Neuron (in vitro differentiated cells): ENCODE measurements at regions not wholly inside any gene's neighbourhood (a gene's known extent, or its start where the extent isn't known, plus 50 kb on each side); places are given as distances from the start of the nearest gene placed in this dataset.

Experiments
- H2AFZ ChIP-seq: one replicate; pipeline ENCODE4 v1.6.1; 2013; ENCODE audit warnings: low read depth, mild to moderate bottlenecking, inconsistent platforms, low read length, moderate library complexity
- H3K27me3 ChIP-seq: one replicate; pipeline ENCODE4 v1.6.1; 2013; ENCODE audit warnings: low read length; ENCODE audit not compliant: insufficient read depth
- H3K36me3 ChIP-seq: one replicate; pipeline ENCODE4 v1.6.1; 2013; ENCODE audit warnings: low read length; ENCODE audit not compliant: insufficient read depth
- H3K4me1 ChIP-seq: one replicate; pipeline ENCODE4 v1.6.1; 2013; ENCODE audit warnings: low read length; ENCODE audit not compliant: insufficient read depth
- H3K4me3 ChIP-seq: 2 replicates; pipeline ENCODE4 v1.5.1; 2013; ENCODE audit warnings: mild to moderate bottlenecking, low read length, moderate library complexity
- H3K9me3 ChIP-seq: one replicate; pipeline ENCODE4 v1.6.1; 2013; ENCODE audit warnings: low read length

DNA sequence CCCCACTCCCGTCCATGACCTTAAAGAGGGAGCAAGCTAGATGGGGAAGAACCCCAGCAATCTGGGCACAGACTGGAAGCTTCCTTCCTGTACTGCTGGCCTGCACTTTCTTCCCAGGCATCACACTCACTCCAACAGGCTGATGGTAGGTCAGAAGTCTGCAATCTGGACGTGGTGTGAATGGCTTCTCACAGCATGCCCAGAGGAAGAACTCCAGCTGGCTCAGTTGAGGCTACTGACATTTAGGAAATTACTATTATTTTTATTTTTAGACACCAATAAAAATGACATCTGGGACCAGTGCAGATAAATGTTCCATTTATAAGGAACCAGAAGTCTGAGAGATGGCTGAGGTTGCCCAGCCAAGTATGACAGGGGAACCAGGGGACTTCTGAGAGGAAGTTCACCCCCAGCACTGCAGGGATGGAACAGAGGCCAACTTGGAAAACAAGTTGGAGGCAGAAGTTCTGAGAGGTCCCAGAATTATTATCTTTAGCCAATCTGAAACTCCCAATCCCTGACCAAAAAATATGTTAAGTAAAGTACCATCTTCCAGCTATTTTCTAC is 163.8 kb upstream of the CTNNB1 start:
- H3K27me3 ChIP-seq: no peaks in the 10 kb centered on the region
- no peak overlapping the region for H2AFZ ChIP-seq
- H3K9me3 ChIP-seq: no peaks in the 10 kb centered on the region
- no peaks in the 10 kb centered on the region for H3K4me1 ChIP-seq
- H3K4me3 ChIP-seq: no peak overlapping the region
- no peaks in the 10 kb centered on the region for H3K36me3 ChIP-seq

DNA sequence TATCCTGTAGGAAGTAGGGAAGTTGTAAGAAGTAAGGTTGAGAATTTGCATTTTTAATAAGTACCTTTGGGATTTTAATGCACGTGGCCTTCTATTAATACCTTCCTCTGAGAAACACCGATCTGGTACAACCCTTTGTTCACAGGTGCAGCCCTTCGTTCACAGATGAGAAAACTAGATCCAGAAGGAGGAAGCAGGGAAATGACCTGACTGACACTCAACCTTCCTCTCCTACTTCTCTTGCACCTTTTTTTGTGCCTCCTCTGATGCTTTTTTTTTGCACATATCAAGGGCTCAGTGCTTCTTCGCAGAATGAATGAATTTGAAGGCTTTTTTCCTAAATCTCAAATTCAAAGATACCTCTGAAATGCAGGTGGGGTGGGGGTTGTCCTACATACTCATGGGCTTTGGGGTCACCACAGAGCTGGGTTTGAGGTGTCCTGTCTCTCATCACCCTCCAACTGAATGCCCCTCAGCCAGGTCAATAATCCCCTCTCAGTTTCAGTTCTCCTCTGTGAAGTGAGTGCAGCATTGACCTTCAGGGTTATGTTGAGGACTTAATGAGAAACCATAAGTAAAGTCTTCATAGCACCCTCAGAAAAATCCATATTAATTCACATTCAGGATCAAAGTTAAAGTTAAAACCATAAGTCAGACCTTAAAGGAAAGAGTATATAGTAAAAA is 161.5 kb upstream of the CTNNB1 start:
- no peaks in the 10 kb centered on the region for H3K36me3 ChIP-seq

DNA sequence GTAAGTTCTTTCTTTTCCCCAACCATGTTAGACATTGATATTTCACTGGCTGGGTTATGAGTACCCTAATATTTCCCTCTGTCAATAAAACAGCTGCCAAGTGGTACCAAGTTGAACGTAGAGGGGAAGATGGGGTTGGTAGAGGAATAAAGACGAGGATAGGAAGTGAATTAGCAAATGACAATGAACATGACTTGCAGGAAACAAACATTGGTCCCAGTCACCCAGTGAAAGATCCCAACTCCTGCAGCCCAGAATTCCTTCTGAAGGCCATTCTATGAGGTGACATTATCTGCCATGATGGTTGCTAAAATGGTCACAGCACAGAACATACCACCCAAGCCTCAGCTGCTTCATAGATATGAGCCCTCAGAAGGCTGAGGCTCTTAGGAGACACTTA is 159.0 kb upstream of the CTNNB1 start:
- Histone ChIP-seq H3K4me3 (no peak overlapping the region), H3K4me1 (no peaks in the 10 kb centered on the region), H3K27me3 (no peaks in the 10 kb centered on the region), H3K36me3 (no peaks in the 10 kb centered on the region), H2AFZ (no peak overlapping the region), H3K9me3 (no peaks in the 10 kb centered on the region)

More for the DNA sequence above, 161.5 kb upstream of the CTNNB1 start:
- Histone ChIP-seq H3K4me3 (no peak overlapping the region), H2AFZ (no peak overlapping the region), H3K27me3 (no peaks in the 10 kb centered on the region), H3K9me3 (no peaks in the 10 kb centered on the region), H3K4me1 (no peaks in the 10 kb centered on the region)

DNA sequence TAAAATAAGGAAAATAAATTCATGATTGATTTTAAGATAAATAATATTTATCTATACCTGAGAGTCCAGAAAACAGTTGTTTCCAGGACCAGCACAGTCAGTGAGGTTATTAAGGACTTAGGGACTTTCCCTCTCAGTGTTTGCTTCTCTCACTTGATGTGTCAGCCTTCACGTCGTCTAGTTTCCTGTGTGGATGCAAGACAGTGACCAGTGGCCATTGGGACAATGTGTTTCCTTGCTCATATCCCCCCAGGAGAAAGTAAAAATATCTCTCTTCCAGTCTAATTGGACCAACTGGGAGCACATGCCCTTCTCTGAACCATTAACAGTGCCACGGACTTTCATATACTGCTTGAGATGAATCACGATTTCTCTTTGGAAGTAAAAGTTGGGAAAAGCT is 157.8 kb upstream of the CTNNB1 start:
- Histone ChIP-seq H3K36me3 (no peaks in the 10 kb centered on the region), H3K27me3 (no peaks in the 10 kb centered on the region), H3K4me1 (no peaks in the 10 kb centered on the region), H3K9me3 (no peaks in the 10 kb centered on the region), H2AFZ (no peak overlapping the region), H3K4me3 (no peak overlapping the region)

DNA sequence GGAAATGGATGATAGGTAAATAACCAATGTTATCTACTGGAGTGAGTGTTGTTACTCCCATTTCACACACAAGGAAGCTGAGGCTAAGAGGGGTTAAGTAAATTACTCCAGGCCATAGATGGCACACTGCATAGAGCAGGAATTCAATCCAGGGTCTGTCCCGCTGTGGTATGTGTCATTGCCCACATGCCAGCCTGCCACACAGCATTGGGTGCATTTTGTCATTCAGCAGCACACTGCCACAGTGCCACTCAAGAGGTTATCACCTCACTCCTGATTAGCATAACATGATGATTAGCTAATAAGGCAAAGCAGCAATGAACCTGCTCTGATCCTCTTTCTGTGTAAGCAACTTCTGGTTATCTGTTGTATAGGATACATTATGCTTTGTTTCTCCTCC is 157.4 kb upstream of the CTNNB1 start:
- Histone ChIP-seq H3K27me3 (no peaks in the 10 kb centered on the region), H3K4me1 (no peaks in the 10 kb centered on the region), H3K9me3 (no peaks in the 10 kb centered on the region), H3K36me3 (no peaks in the 10 kb centered on the region), H3K4me3 (no peak overlapping the region), H2AFZ (no peak overlapping the region)

DNA sequence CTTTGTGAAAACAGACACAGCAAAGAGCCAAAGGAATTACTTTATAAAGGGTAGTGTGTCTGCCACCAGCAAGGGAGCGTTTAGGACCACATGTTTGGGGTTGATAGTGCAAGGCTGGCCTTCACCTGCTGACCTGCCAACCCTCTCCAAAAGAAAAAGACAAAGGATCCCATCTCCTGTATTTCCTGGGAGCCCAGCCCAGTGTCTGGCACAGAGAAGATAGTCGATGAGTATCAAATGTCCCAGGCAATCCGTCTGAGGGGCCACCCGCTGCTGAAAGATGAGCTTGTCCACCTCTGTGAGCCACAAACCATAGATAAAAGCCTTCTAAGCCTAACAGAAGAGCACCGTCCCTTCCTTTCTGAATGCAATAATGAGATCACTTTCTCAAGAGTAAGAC is 154.8 kb upstream of the CTNNB1 start:
- no peaks in the 10 kb centered on the region for H3K36me3 ChIP-seq
- no peak overlapping the region for H2AFZ ChIP-seq
- no peak overlapping the region for H3K4me3 ChIP-seq
- no peaks in the 10 kb centered on the region for H3K9me3 ChIP-seq
- no peaks in the 10 kb centered on the region for H3K27me3 ChIP-seq
- H3K4me1 ChIP-seq: no peaks in the 10 kb centered on the region

DNA sequence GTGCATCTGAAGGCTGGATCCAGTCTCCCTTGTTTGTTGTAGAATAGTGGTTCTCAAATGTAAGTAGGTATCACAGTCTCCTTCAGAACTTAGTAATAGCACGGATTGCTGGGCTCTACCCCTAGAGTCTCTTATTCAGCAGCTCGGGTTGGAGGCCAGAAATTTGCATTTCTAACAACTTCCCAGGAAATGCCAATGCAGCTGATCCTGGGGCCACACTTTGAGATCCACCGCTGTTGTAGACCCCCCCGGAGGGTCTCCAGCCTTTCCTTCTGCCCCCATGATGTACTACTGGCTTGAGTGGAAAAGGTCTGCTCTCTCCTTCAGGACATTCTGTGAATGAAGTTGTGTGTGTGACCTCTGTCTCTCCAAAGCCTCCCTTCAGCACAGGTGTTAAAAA is 153.8 kb upstream of the CTNNB1 start:
- H3K27me3 ChIP-seq: no peaks in the 10 kb centered on the region
- no peaks in the 10 kb centered on the region for H3K4me1 ChIP-seq
- no peaks in the 10 kb centered on the region for H3K9me3 ChIP-seq
- no peak overlapping the region for H2AFZ ChIP-seq
- H3K4me3 ChIP-seq: no peak overlapping the region
- no peaks in the 10 kb centered on the region for H3K36me3 ChIP-seq

DNA sequence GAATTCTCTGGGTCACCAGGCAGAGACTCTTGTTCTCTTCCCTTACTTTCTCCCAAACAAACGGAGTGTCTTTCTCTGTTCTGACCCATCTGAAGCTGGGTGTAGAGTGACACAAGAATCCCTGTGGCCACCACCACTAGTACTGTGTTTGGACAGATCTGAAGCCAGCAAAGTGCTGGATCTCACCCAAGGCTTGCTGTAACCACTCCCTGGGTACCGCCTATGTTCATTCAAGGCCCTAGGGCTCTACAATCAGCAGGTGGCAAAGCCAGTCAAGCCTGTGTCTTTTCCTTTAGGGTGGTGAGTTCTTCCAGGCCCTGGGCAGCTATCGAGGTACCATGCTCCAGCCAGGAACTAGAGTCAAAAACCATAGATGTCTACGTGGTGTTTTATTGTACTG is 149.2 kb upstream of the CTNNB1 start:
- no peaks in the 10 kb centered on the region for H3K9me3 ChIP-seq
- H3K4me1 ChIP-seq: no peaks in the 10 kb centered on the region
- H2AFZ ChIP-seq: no peak overlapping the region

DNA sequence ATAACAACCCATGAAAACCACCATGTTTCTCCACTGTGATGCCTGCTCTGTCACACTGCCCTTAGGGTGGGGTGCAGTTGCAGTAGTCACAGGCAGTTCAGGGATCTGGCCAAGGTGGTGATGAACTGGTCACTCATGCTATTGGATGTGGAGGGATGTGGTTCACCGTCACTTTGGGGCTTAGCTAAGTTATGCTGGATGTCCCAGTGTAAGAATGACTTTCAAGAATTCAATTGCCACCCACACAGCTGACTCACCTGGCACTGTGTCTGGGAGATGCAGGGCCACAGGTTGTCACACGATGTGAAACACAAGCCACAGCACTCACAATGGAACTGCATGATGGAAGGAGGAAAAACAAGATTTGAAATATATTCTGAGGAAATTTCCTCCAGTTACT is 146.1 kb upstream of the CTNNB1 start:
- Histone ChIP-seq H3K4me1 (no peaks in the 10 kb centered on the region), H3K4me3 (no peak overlapping the region), H3K36me3 (no peaks in the 10 kb centered on the region), H3K9me3 (no peaks in the 10 kb centered on the region), H3K27me3 (no peaks in the 10 kb centered on the region), H2AFZ (no peak overlapping the region)

More for the DNA sequence above, 149.2 kb upstream of the CTNNB1 start:
- Histone ChIP-seq H3K4me3 (no peak overlapping the region), H3K27me3 (no peaks in the 10 kb centered on the region), H3K36me3 (no peaks in the 10 kb centered on the region)

DNA sequence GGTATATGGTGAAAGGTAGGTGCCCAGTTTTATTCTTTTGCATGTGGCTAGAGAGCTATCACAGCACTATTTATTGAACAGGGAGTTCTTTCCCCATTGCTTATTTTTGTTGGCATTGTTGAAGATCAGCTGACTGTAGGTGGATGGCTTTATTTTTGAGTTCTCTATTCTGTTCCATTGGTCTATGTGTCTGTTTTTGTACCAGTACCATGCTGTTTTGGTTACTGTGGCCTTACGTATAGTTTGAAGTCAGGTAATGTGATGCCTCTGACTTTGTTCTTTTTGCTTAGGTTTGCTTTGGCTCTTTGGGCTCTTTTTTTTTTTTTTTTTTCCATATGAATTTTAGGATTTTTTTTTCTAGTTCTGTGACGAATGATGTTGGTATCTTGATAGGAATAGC is 139.2 kb upstream of the CTNNB1 start:
- no peaks in the 10 kb centered on the region for H3K36me3 ChIP-seq
- H3K4me1 ChIP-seq: no peaks in the 10 kb centered on the region
- no peaks in the 10 kb centered on the region for H3K27me3 ChIP-seq
- H3K4me3 ChIP-seq: no peak overlapping the region
- no peaks in the 10 kb centered on the region for H3K9me3 ChIP-seq
- H2AFZ ChIP-seq: no peak overlapping the region

DNA sequence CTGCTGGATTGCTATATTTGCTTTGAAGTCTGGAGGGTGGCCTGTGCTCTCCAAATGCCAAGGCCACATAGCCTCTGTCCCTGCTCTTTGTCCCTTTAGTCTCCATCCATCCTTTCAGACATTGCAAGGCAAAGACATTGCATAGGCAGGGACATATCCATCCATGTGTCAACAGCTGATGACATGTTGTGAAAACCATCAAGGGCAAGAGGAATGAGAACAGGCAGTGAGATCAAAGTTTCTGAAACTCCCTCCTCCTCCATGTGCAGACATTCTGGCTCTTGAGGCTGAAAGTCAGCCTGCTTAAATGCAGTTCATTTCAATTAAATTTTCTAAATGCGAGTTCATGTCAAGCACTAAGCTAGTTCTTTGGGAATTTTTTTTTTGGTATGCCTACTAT is 135.2 kb upstream of the CTNNB1 start:
- no peak overlapping the region for H3K4me3 ChIP-seq
- H3K36me3 ChIP-seq: no peaks in the 10 kb centered on the region
- no peak overlapping the region for H2AFZ ChIP-seq
- H3K4me1 ChIP-seq: peaks cover 9% of the 10 kb centered on the region
- H3K9me3 ChIP-seq: no peaks in the 10 kb centered on the region
- no peaks in the 10 kb centered on the region for H3K27me3 ChIP-seq

DNA sequence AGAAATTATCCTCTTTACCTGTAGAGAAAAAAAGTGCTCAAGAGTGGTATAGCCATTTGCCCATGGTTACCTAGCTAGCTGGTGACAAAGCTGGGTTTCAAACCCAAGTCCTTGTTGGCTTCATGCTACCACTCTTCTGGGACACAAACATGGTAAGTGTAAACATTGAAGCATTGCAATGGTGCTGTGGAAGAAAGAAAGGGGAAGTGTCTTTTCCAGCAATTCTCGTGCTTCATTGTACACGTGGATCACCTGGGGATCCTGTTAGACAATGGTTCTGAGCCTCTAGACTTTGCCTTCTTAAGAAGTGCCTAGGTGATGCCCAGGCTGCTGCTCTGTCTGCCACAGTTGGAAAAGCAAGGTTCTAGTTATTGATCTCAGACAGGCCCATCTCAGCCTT is 134.8 kb upstream of the CTNNB1 start:
- Histone ChIP-seq H3K4me1 (peaks cover 11% of the 10 kb centered on the region), H3K36me3 (no peaks in the 10 kb centered on the region), H3K27me3 (no peaks in the 10 kb centered on the region), H3K9me3 (no peaks in the 10 kb centered on the region), H3K4me3 (no peak overlapping the region), H2AFZ (no peak overlapping the region)

DNA sequence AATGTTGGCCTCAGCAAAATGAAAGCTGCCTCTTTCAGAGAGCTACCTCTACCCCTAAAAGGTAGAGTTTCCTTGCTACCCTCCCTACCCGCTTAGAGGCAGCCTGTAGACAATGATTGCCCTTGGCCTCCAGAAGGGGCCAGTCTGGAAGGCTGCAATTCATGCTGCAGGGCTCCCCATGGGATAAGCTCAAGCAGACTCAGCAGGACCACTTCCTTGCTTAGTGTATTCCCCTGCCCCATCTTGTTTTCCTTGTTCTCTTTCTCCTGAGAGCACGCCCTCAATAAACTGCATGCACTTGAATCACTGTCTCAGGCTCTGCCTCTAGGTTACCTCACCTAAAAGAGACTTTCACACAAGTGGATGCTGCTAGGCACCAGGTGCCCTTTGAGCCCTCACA is 134.0 kb upstream of the CTNNB1 start:
- H3K9me3 ChIP-seq: no peaks in the 10 kb centered on the region
- no peaks in the 10 kb centered on the region for H3K36me3 ChIP-seq
- H3K27me3 ChIP-seq: no peaks in the 10 kb centered on the region
- no peak overlapping the region for H3K4me3 ChIP-seq
- peaks cover 14% of the 10 kb centered on the region for H3K4me1 ChIP-seq
- H2AFZ ChIP-seq: no peak overlapping the region

DNA sequence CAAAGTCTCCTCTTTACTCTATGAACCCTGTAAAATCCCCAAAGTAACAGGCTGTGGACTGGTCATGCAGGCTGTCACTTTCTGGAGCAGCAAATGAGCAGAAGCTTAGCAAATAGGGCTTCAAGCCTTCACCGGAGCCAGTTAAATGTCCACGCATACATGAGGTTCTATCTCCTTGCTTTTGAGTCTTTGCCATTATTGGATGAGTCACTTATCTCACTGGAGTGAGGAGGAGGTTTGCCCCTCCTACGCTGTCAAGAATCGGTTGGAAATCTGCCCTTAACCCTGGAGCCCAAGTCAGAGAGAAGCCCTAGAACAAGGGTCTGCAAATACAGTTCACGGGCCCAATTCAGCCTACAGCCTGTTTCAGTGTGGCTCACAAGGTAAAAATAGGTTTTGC is 126.1 kb upstream of the CTNNB1 start:
- Histone ChIP-seq H3K36me3 (no peaks in the 10 kb centered on the region), H3K4me1 (peaks cover 13% of the 10 kb centered on the region), H3K9me3 (no peaks in the 10 kb centered on the region), H3K27me3 (no peaks in the 10 kb centered on the region), H2AFZ (no peak overlapping the region), H3K4me3 (no peak overlapping the region)
